GM11168 (cell line): ENCODE measurements at regions not wholly inside any gene's neighbourhood (a gene's known extent, or its start where the extent isn't known, plus 50 kb on each side); places are given as distances from the start of the nearest gene placed in this dataset.

Source experiments
- in situ Hi-C: fragments of 300-500 bp; cut with MboI; formaldehyde crosslinking; loops from one replicate; pipeline ENCODE4 v1.12.0; 2022; ENCODE audit warnings: low sequenced_read_pairs; ENCODE audit not compliant: unreplicated experiment

DNA sequence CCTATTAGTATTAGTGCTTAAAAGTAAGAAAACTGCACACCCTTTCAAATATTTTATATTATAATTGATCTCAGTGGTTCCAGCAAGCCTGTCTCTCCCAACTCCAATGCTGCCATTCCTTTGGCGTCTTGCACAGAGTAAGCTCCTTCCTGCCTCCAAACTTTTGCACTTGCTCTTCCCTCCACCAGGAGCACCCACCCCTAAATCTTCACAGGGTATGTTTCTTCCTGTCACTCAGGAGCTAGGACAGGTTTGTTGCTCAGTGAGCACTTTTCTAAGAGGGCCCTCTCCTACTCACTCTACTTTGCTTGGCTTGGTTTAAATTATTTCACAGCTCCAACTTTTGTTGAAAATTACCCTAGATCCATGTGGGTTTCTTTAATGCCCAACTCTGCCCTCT, 189.1 kb upstream of the ADRA1B start:
- in situ Hi-C loops: no loop called here

DNA sequence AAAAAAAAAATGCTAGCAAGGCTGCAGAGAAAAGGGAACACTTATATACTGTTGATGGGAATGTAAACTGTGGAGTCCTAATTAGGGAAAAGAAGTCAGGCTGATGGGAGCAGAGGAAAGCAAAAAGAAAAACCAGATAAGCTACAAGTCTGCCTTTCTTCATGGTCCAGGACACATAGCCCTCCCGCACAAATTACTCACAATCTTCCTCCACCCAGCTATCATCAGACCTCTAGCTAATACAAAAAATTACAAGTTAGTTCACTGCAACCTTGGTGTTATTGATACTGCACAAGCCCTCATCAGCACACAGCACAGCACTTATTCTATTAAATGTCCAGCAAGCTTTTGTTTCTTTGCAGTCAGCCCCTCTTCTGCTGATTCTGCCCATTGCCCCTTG, 186.0 kb upstream of the ADRA1B start:
- in situ Hi-C loops: no loop called here

DNA sequence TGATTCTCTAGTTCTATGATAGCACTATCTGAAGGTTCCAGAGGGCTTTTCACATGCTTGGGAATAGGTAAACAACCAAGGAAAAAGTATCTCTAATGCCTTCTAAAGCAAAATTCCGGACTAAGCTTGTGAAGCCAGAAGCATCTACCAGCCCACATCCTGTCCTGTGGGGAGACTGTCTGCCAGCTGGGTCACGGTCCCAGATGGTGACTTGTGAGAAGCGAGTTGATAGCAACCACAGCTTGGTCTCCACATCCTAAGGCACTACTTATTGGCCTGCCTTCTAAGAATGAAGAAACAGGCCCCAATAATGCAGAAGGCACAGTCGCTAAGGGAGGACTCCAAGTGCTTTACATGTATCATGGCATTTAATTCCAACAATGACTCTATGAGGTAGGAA, 184.1 kb upstream of the ADRA1B start:
- in situ Hi-C loops: no loop called here

DNA sequence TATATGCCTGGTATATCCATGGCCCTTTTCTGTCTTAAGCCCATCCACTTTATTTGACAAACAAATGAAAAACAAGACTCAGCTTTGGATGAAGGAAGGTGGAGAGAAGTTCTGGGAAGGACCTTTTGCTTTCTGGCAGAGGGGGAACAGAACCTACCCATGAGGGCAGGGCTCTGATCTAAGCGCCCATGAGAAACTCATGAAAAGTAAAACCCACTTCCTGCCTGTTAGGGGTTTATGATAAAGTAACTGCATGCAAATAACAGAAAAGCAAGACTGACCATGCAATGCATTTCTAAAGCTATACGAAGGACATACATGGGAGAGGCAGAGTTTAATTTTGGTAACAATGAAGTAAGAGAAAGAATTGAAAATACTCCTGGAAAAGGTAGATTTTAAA, 181.9 kb upstream of the ADRA1B start:
- in situ Hi-C loops: no loop called here

DNA sequence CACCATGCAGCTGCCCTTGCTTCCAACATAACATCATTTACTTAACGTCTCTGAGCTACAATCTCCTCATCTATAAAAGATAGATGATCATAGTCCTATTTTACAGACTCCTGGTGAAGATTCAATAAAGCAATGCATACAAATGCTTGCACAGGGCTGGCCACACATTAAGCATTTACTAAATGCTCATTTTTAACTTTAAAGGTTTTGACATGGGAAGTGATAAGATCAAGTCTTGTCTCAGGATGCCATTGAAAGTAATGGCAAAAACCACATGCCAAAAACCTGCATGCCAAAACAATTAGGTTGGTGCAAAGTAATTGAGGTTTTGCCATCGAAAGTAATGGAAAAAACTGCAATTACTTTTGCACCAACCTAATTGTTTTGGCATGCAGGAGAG, 181.2 kb upstream of the ADRA1B start:
- in situ Hi-C loops: no loop called here

DNA sequence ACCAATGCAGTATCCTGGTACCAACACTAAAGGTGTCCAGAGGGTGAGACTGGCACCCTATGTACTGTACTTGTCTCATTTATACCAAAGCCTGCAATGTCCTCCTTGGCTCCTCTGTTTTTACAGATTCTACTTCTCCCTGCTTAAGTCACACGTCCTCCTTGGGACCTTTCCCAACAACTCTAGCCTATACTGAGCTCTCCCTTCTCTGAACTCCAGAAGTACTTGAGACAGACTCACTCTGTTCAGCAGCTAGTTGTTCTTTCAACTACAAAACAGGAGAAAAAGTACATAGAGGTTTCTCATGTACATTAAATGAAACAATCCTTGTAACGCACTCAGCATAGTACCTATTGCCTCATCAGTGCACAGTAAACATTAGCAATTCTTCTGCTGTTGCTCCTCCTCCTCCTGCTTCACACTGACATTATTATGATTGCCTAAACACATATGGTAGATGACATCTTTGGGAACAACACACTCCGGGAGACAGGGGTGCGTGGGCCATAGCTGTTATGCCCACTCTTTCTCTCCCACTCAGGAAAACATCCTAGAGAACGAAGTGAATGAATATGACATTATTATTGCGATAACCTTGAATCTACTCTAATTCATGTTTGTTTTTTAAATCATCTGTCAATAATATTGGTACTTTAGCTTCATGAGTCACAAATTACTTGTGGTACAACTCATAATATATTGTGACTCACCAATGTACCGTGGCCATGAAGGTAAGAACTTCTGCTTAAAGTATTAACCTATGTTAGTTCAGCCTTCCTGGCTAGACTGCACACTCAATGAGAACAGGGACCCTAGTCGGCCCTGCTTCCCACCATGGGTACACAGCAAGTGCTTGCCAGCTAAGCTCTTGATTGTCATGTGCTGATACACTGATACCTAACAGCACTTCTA, 180.3 kb upstream of the ADRA1B start:
- in situ Hi-C loops: no loop called here

DNA sequence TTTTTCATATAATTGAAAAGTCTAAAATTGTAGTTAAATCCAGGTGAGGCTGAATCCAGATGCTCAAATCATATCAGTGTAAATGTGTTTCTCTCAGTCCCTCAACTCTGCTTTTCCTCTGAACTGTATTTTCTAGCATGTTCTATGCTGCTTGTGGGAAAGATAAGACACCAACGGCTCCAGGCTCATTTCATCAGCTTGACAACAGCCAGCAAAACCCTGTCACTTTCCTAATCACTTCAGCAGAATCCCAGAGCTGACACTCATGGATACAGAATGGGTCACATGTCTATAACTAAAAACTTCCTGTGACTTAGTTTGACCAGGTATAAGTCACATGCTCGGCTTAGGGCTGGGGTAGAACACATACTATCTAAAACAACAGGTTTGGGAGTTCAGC, 179.4 kb upstream of the ADRA1B start:
- in situ Hi-C loops: no loop called here

DNA sequence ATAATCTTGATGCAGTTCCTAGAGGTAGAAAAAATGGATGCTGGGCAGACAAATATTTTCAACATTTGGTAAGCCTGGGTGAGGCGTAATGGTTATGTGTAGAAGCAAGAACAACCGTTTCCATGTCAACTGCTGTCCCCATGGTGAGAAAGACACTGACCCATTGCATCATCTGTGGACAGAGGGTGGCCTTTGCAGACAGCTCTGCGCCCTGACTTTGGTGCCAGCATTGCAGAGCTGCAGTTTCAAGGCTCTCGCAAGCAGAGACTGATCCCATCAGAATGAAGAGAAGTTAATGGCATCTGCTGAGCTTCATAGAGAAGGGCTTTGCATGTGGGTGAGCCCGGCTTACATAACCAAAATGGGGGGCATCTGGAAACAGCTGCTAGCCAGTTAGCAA, 179.0 kb upstream of the ADRA1B start:
- in situ Hi-C loops: no loop called here

DNA sequence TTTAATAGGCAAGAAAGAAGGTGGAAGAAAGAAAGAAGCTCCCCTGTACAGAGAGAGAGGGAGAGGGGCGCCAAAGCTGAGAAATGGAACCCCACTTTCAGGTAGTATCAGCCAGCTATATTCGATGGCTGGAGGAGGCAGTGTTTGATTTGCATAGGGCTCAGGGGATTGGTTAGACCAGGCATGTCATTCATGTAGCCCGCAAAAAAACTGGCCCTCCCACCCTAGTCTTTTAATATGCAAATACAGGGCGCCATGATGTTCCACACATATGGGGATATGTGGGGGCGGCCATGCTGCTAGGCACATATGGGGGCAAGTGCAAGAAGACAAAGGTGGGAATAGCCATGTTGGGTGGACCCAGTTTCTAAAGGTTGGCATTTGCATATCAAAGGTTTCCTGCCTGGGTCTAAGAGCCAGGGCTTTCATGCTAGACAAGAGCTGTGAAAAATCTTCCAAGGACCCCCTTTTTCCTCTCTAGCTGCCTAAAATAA, 174.4 kb upstream of the ADRA1B start:
- in situ Hi-C loops: no loop called here

DNA sequence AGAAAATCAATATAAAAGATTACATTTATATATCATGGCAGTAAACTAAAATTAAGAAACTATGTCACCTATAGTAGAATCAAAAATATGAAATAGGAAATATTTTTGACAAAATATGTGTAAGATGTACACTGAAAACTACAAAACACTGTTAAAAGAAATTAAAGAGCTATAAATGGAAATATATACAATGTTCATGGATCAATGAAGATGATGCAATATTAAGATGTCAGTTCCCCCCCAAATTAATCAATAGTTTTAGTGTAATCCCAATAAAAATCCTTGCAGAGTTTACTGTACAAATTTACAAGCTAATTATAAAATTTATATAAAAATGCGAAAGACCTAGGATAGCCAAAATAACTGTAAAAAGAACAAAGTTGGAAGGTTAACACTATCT, 173.0 kb upstream of the ADRA1B start:
- in situ Hi-C loops: no loop called here

DNA sequence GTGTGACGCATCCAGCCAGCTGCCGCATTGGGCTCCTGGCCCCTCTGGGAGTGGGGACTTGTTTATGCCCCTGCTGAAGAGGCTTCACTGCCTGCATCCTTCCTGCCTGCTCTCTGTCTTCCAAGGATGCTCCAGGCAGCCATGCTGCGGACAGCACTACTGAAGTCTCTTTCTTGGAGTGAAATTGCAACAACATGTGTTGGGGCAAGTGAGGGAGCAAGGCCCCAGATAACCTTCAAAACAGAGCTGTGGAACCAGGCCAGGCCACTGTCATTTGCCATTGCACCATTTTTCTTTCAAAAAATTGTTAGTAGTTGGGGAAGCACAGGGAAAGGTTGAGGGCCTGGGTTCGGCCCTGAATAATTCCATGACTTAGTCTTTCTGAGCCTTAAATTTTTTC, 169.6 kb upstream of the ADRA1B start:
- in situ Hi-C loops: no loop called here

DNA sequence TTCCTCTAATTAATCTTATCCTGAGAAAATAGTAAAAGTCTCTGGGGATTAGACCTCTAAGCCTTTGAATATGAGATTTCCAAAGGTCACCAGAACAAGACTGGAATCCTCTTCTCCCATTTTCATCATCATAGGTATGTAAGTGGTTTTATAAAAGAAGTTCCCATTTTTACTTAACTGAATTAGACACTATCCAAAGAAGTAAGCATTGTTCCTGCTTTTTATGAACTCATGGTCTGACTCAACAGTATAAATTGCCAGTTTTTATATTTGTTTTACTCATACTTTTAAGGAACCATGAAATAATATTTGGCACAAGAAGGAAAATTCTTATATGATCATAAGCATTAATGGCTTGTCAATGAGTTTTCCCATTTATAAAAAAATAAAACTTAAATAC, 167.1 kb upstream of the ADRA1B start:
- in situ Hi-C loops: no loop called here

DNA sequence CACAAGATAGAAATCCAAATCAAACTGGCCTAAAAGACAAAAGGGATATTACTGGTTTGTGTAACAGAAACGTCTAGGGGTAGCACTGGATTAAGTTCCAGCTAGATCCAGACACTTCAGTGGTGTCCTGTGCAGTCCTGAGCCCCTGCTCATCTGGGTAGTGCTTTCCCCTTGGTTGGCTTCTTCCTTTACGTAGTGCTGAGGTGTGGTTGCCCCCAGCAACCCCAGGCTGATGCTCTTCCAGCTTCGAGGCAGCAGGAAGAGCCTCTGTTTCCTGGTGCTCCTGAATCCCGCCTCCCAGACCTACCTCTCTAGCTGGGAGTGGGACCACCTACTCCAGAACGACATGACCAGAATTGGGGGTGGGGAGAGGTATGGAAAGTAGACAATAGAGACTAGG, 166.1 kb upstream of the ADRA1B start:
- in situ Hi-C loops: no loop called here

DNA sequence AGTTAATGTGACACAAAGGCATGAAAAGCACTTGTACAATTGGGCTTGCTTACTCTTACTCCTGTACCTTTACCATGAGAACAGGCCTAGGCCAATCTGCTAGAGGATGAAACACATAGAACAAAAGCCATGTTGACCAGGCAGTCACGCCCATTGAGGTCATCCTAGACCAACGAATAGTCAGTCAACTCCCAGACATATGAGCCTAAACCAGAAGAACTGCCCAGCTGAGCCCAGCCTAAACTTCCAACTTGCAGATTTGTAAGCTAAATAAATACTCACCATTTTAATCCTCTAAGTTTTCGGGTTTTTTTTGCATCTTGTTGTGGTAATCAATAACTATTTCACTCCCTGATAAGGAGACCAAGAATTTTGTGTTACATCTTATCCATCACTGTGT, 164.8 kb upstream of the ADRA1B start:
- in situ Hi-C loops: no loop called here

DNA sequence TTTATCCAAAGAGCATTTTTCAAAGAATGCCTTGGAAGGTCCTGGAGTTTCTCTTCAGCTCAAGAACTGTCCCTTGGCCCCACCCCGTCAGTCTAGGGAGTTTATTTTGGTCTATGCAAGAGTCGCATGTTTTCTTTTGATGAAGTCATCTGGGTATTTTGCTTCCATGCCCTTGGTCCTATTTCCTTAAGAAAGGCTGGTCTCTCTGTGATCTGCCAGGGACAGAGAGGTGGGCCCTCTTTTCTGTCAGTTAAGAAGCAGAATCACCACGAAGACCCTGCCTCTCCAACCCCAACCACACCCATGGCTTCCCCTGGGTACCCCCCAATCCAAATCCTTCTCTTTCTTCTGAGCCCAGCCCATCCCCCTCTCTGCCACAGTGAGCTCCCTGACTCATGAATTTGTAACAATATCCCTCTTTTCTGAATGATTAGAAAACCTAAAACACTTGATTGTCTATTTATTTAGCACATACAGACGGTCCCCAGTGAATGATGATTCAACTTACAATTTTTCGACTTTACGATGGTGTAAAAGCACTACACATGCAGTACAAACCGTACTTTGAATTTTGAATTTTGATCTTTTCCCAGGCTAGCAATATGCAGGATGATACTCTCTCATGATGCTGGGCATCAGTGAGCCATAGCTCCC, 163.5 kb upstream of the ADRA1B start:
- in situ Hi-C loops: no loop called here

DNA sequence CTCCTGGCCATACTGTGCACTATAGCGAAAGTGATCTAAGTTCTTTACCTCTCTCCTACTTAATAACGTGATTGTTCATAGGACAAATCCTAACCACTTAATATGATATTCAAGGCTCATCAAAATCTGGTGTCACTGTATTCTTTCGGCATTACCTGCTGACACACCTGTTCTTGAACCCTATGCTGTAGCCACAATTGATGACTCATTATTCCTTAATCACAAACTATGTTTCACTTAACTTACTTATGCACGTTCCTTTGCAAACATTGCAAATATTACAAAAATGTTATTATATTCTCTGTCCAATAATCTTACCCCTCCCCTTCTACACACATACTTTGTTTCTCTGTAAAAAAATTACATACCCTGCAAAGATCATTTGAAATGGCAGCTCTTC, 158.1 kb upstream of the ADRA1B start:
- in situ Hi-C loops: no loop called here

DNA sequence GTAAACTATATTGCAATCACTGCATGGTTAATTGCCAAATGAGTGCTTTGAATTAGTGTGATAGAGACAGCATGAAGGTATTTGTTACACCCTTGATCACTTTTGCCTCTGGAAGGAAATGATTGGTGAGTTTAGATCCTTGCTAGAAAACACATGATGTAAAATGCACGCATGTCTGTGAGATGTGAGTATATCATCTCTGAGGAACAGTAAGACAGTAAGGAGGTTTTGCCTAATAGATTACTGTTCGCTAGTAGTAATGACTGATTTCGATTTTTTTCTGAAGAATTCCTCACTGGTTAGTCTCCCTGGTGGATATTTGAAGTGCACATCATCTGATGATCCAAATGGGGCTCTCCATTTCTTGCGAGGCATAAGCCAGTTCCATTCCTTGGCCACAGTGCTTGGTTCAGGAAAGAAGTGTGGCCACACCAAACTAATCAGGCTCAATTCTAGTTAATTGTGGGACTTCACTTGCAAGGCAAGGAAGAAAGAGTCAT, 156.4 kb upstream of the ADRA1B start:
- in situ Hi-C loops: no loop called here

DNA sequence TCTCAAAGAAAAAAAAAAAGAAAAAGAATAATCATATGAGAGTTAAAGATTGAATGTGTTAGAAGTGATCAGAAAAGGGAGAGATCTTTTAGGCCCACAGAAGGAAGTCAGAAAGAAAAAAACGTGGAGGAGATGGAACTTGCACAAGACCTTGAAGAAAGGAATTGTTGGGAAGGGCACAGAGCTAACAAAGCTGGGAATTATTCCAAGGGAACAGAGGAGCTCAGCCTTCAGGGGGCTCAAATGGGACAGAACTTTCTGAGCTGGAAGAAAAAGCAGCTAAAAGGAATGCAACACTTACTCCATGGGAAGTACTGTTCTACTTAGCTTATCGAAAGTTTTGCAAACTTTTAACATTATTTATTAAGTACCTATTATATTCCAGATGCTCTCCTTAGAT, 153.4 kb upstream of the ADRA1B start:
- in situ Hi-C loops: no loop called here

DNA sequence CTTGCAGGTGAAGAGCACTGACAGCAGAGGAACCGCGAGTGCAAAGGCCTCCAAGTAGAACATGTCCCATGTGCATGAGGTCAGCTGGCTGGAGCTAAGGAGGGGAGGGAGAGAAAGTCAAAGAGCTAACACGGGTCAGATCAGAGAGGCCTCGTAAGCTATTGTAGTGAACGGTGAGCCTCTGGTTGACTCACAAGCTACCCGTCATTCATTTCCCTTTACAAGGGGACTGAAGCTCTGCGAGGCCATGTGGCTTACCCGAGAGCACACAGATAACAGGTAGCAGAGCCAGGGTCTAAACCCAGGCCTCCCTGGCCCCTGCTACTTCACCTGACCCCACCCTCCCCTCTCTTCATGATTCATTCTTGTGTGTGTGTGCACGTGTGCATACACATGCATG, 152.7 kb upstream of the ADRA1B start:
- in situ Hi-C loops: no loop called here

DNA sequence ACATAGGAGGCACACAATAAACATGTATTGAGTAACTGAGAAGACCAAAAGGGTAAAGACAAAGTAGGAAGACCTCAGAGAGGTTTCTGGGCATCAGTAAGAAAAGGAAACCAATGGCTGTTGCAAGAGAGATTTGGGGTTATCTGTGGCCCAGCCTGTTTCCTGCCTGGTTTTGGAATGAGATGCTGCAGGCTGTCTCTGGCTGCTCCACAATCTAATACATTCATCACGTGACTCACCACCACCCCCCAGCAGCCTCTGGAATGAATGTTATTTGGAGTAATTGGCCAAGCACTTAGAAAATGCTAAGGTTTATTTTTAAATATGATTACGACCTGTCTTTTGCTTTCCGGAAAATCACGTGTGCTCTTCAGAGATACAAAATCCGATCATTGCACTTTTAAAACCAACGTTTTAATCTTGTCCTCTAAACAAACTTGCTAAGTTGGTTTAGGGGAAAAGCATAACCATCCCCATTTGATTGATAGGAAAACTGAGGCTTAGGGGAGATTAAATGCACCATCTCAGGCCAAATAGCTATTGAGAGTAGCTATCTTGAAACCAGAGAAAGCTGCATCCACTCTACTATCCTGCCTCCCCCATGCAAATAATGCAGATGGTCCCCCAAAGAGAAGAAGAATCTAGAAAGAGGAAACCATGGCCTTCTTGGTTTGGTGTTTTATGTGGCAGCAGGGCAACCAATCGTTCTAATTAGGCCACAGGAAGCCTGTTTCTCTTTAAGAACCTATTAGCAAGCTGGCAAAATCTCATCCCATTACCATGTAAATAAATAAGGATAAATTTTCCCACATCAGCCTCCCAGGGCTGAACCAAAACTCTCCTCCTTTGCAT, 151.8 kb upstream of the ADRA1B start:
- in situ Hi-C loops: no loop called here

DNA sequence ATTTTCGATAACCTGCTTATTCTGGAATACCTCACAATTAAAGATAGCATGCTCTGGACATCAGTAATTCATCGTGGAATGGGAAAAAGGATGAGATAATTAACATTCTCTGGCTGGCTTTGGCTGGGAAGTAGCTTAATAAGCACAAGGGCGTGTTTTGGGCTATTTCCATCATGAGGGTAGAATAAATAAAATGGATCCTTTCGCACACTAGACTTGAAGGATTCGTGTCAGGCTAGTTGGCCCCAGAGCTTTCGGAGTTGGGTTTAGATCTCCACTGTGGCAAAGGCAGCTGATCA, 151.2 kb upstream of the ADRA1B start:
- in situ Hi-C loops: no loop called here
